ENCODE measurements at regions not wholly inside any gene's neighbourhood (a gene's known extent, or its start where the extent isn't known, plus 50 kb on each side); places are given as distances from the start of the nearest gene placed in this dataset.

- TF ChIP-seq CTCF (conservative IDR thresholded peaks at IDR 0.05; ENCODE audit: low read length) (no peak), EZH2phosphoT487 (IDR thresholded peaks at IDR 0.05; ENCODE audit: borderline replicate concordance, low read depth, low read length) (no peak)
These were observed 219.5 kb upstream of the TMEM132C start for GRCh38 chr12:128047266-128048060.
